Gastroesophageal sphincter (tissue), 3 donors: ENCODE measurements at regions not wholly inside any gene's neighbourhood (a gene's known extent, or its start where the extent isn't known, plus 50 kb on each side); places are given as distances from the start of the nearest gene placed in this dataset.

ENCODE experiments used
- POLR2A ChIP-seq, 2 donors: fragments of 450-650 bp; IDR thresholded peaks; one replicate each; pipeline ENCODE4 v1.6.1; 2017; ENCODE audit warnings: antibody characterized with exemption in 2 of 2, mild to moderate bottlenecking in 2 of 2, moderate library complexity in 1 of 2
- TF ChIP-seq, protein P1 (sequence below), 4 experiments: fragments of 200-600 bp in 2 of 4; fragments of 450-650 bp in 2 of 4; sonication (generic) in 1 of 4; IDR thresholded peaks; one replicate each; pipeline ENCODE4 v1.5.1; 2017 to 2019; ENCODE audit warnings: antibody characterized with exemption in 4 of 4, mild to moderate bottlenecking in 2 of 4, moderate library complexity in 2 of 4

DNA sequence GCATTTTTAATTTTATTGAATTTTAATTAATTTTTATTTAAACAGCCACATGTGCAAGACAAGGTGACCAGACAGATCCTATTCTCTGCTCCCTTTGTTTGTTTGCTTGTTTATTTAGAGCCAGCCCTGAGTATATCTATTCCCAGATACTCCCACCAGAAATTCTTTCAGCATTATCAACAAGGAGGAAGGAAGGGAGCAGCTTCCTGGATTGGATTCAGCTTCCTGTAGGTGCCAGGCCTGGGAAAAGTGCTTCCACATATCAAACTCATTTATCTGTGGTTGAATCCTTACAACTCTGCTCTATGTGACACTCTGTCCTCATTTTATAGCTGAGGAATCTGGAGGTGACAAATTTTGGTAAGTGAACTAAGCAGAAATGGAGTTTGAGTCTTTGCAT is 60.5 kb upstream of the KLF7 start:
- no peak for TF ChIP-seq POLR2A (IDR thresholded peaks at IDR 0.05)
- TF ChIP-seq, protein P1, sequence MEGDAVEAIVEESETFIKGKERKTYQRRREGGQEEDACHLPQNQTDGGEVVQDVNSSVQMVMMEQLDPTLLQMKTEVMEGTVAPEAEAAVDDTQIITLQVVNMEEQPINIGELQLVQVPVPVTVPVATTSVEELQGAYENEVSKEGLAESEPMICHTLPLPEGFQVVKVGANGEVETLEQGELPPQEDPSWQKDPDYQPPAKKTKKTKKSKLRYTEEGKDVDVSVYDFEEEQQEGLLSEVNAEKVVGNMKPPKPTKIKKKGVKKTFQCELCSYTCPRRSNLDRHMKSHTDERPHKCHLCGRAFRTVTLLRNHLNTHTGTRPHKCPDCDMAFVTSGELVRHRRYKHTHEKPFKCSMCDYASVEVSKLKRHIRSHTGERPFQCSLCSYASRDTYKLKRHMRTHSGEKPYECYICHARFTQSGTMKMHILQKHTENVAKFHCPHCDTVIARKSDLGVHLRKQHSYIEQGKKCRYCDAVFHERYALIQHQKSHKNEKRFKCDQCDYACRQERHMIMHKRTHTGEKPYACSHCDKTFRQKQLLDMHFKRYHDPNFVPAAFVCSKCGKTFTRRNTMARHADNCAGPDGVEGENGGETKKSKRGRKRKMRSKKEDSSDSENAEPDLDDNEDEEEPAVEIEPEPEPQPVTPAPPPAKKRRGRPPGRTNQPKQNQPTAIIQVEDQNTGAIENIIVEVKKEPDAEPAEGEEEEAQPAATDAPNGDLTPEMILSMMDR (IDR thresholded peaks at IDR 0.05): no peak
